Germinal center (tissue), 1 donor: ENCODE measurements at regions not wholly inside any gene's neighbourhood (a gene's known extent, or its start where the extent isn't known, plus 50 kb on each side); places are given as distances from the start of the nearest gene placed in this dataset.

Experiments
- DNase-seq: peaks from one replicate; pipeline ENCODE4 v3.0.0; 2012; ENCODE audit warnings: mixed read lengths, low spot score

- DNase-seq, result no peak
Measured at GRCh38 chr6:71124340-71124739, 164.3 kb upstream of the OGFRL1 start.

- no peak for DNase-seq
Measured at GRCh38 chr6:71125216-71125615, 163.4 kb upstream of the OGFRL1 start.

- no peak for DNase-seq
Measured at GRCh38 chr6:71126506-71126905, 162.1 kb upstream of the OGFRL1 start.

- no peak for DNase-seq
Measured at GRCh38 chr6:71127374-71127773, 161.2 kb upstream of the OGFRL1 start.

- DNase-seq, result no peak
Measured at GRCh38 chr6:71130277-71130676, 158.3 kb upstream of the OGFRL1 start.

GRCh38 chr6:71134929-71135642, 153.5 kb upstream of the OGFRL1 start:
- no peak for DNase-seq

GRCh38 chr6:71137973-71138372, 150.6 kb upstream of the OGFRL1 start:
- no peak for DNase-seq

GRCh38 chr6:71138376-71138775, 150.2 kb upstream of the OGFRL1 start:
- no peak for DNase-seq

- no peak for DNase-seq
Measured at GRCh38 chr6:71139249-71139648, 149.4 kb upstream of the OGFRL1 start.

- no peak for DNase-seq
Measured at GRCh38 chr6:71153755-71154325, 134.8 kb upstream of the OGFRL1 start.

GRCh38 chr6:71157345-71157744, 131.3 kb upstream of the OGFRL1 start:
- DNase-seq, result no peak

- DNase-seq, result no peak
Measured at GRCh38 chr6:71164890-71165289, 123.7 kb upstream of the OGFRL1 start.

- no peak for DNase-seq
Measured at GRCh38 chr6:71168233-71168765, 120.3 kb upstream of the OGFRL1 start.

GRCh38 chr6:71171497-71172070, 117.0 kb upstream of the OGFRL1 start:
- DNase-seq, result no peak

GRCh38 chr6:71179249-71179885, 109.2 kb upstream of the OGFRL1 start:
- no peak for DNase-seq

GRCh38 chr6:71181565-71181964, 107.0 kb upstream of the OGFRL1 start:
- DNase-seq, result no peak

- DNase-seq, result no peak
Measured at GRCh38 chr6:71187141-71187540, 101.5 kb upstream of the OGFRL1 start.

GRCh38 chr6:71190809-71191208, 97.8 kb upstream of the OGFRL1 start:
- DNase-seq, result peak; percentile 4

- DNase-seq, result no peak
Measured at GRCh38 chr6:71194724-71195123, 93.9 kb upstream of the OGFRL1 start.

- DNase-seq, result no peak
Measured at GRCh38 chr6:71197267-71197666, 91.3 kb upstream of the OGFRL1 start.

- no peak for DNase-seq
Measured at GRCh38 chr6:71197780-71198179, 90.8 kb upstream of the OGFRL1 start.

GRCh38 chr6:71198908-71199307, 89.7 kb upstream of the OGFRL1 start:
- no peak for DNase-seq

GRCh38 chr6:71199736-71200135, 88.9 kb upstream of the OGFRL1 start:
- DNase-seq, result no peak
